Large intestine (tissue), 3 donors: ENCODE measurements at regions not wholly inside any gene's neighbourhood (a gene's known extent, or its start where the extent isn't known, plus 50 kb on each side); places are given as distances from the start of the nearest gene placed in this dataset.
"Not testable (repeated sequence)": the region's sequence is repeated elsewhere in the genome, so short reads cannot be mapped to it uniquely, and the experiment has no call there.

ENCODE experiments used
- DNase-seq, 2 donors: peaks; one replicate each; pipeline versions ENCODE4 v3.0.0 to v3.0.0-alpha.2; 2013
- H3K27ac ChIP-seq: one replicate; pipeline ENCODE4 v1.5.1; 2013; ENCODE audit warnings: low read length
- H3K27me3 ChIP-seq: 2 replicates; pipeline ENCODE4 v1.6.1; 2013; ENCODE audit warnings: low read length; ENCODE audit not compliant: control insufficient read depth, insufficient read depth
- H3K36me3 ChIP-seq: 2 replicates; pipeline ENCODE4 v1.6.1; 2013; ENCODE audit warnings: low read length; ENCODE audit not compliant: control insufficient read depth, insufficient read depth
- H3K4me1 ChIP-seq: one replicate; pipeline ENCODE4 v1.6.1; 2013; ENCODE audit warnings: low read length; ENCODE audit not compliant: control insufficient read depth, insufficient read depth
- H3K4me3 ChIP-seq: one replicate; pipeline ENCODE4 v1.5.1; 2013; ENCODE audit warnings: low read length
- H3K9me3 ChIP-seq: one replicate; pipeline ENCODE4 v1.6.1; 2013; ENCODE audit warnings: mild to moderate bottlenecking, low read depth, low read length, moderate library complexity; ENCODE audit not compliant: control insufficient read depth
- WGBS: methylation state at CpG from one replicate; pipeline ENCODE4 v1.1.5; 2013; ENCODE audit warnings: low lambda C conversion rate; ENCODE audit not compliant: insufficient coverage; 5-methylcytosine and 5-hydroxymethylcytosine counted together

- DNase-seq, result peak; percentile 19 to 37
These were observed 582.4 kb upstream of the RAB6C start for GRCh38 chr2:129396980-129397599.

GRCh38 chr2:129400826-129401225 lies 578.6 kb upstream of the RAB6C start:
- no peak overlapping the region for H3K4me3 ChIP-seq
- H3K9me3 ChIP-seq, result no peaks in the 10 kb centered on the region
- H3K36me3 ChIP-seq, result no peaks in the 10 kb centered on the region
- no peaks in the 10 kb centered on the region for H3K4me1 ChIP-seq
- DNase-seq, result peak in 1 of 2 donors; percentile 3
- H3K27me3 ChIP-seq, result no peaks in the 10 kb centered on the region
- no CpG with 5 or more reads among the region's 7 CpGs for WGBS
- no peak overlapping the region for H3K27ac ChIP-seq

More at GRCh38 chr2:129396980-129397599, 582.4 kb upstream of the RAB6C start:
- H3K36me3 ChIP-seq, result no peaks in the 10 kb centered on the region
- H3K4me3 ChIP-seq, result no peak overlapping the region
- no peaks in the 10 kb centered on the region for H3K27me3 ChIP-seq
- WGBS, result no CpG with 5 or more reads among the region's 3 CpGs
- H3K4me1 ChIP-seq, result no peaks in the 10 kb centered on the region
- H3K27ac ChIP-seq, result no peak overlapping the region
- no peaks in the 10 kb centered on the region for H3K9me3 ChIP-seq

- H3K36me3 ChIP-seq, result no peaks in the 10 kb centered on the region
- 60% methylated on average over 1 of the region's 2 CpGs for WGBS
- no peak overlapping the region for H3K4me3 ChIP-seq
- H3K27ac ChIP-seq, result no peak overlapping the region
- no peaks in the 10 kb centered on the region for H3K4me1 ChIP-seq
- H3K27me3 ChIP-seq, result no peaks in the 10 kb centered on the region
- no peak for DNase-seq
- no peaks in the 10 kb centered on the region for H3K9me3 ChIP-seq
These were observed 577.4 kb upstream of the RAB6C start for GRCh38 chr2:129402076-129402475.

- H3K4me1 ChIP-seq, result no peaks in the 10 kb centered on the region
- no peak for DNase-seq
- no peak overlapping the region for H3K4me3 ChIP-seq
- H3K36me3 ChIP-seq, result no peaks in the 10 kb centered on the region
- H3K27ac ChIP-seq, result no peak overlapping the region
- H3K9me3 ChIP-seq, result no peaks in the 10 kb centered on the region
- no CpG with 5 or more reads among the region's 2 CpGs for WGBS
- no peaks in the 10 kb centered on the region for H3K27me3 ChIP-seq
These were observed 575.3 kb upstream of the RAB6C start for GRCh38 chr2:129404000-129404685.

- WGBS, result 89% methylated on average over 1 of the region's 1 CpG
- no peak for DNase-seq
- no peaks in the 10 kb centered on the region for H3K4me1 ChIP-seq
- H3K4me3 ChIP-seq, result no peak overlapping the region
- H3K36me3 ChIP-seq, result no peaks in the 10 kb centered on the region
- H3K9me3 ChIP-seq, result no peaks in the 10 kb centered on the region
- no peak overlapping the region for H3K27ac ChIP-seq
- H3K27me3 ChIP-seq, result no peaks in the 10 kb centered on the region
These were observed 570.9 kb upstream of the RAB6C start for GRCh38 chr2:129408570-129408969.

GRCh38 chr2:129417041-129417440 lies 562.4 kb upstream of the RAB6C start:
- H3K4me3 ChIP-seq, H3K27ac ChIP-seq: not testable (repeated sequence)
- WGBS, result 97% methylated on average over 4 of the region's 24 CpGs

GRCh38 chr2:129422028-129422427 lies 557.4 kb upstream of the RAB6C start:
- H3K27ac ChIP-seq, result no peak overlapping the region
- no peaks in the 10 kb centered on the region for H3K9me3 ChIP-seq
- DNase-seq, result no peak
- no peaks in the 10 kb centered on the region for H3K4me1 ChIP-seq
- H3K4me3 ChIP-seq, result no peak overlapping the region
- WGBS, result 60% methylated on average over 1 of the region's 1 CpG
- H3K36me3 ChIP-seq, result no peaks in the 10 kb centered on the region
- H3K27me3 ChIP-seq, result no peaks in the 10 kb centered on the region

More at GRCh38 chr2:129417041-129417440, 562.4 kb upstream of the RAB6C start:
- not testable (repeated sequence) for H3K27me3 ChIP-seq, DNase-seq, H3K36me3 ChIP-seq, H3K4me1 ChIP-seq, H3K9me3 ChIP-seq

GRCh38 chr2:129428086-129428660 lies 551.3 kb upstream of the RAB6C start:
- H3K36me3 ChIP-seq, result no peaks in the 10 kb centered on the region
- DNase-seq, result no peak
- H3K9me3 ChIP-seq, result no peaks in the 10 kb centered on the region
- no peak overlapping the region for H3K27ac ChIP-seq
- WGBS, result no CpG with 5 or more reads among the region's 10 CpGs
- no peaks in the 10 kb centered on the region for H3K4me1 ChIP-seq
- H3K27me3 ChIP-seq, result no peaks in the 10 kb centered on the region
- H3K4me3 ChIP-seq, result no peak overlapping the region

- H3K4me1 ChIP-seq, result no peaks in the 10 kb centered on the region
- H3K36me3 ChIP-seq, result no peaks in the 10 kb centered on the region
- no peak overlapping the region for H3K4me3 ChIP-seq
- no peak for DNase-seq
- WGBS, result no CpG with 5 or more reads among the region's 7 CpGs
- H3K27ac ChIP-seq, result no peak overlapping the region
- H3K27me3 ChIP-seq, result no peaks in the 10 kb centered on the region
- H3K9me3 ChIP-seq, result no peaks in the 10 kb centered on the region
These were observed 548.6 kb upstream of the RAB6C start for GRCh38 chr2:129430911-129431310.

- Histone ChIP-seq H3K36me3 (no peaks in the 10 kb centered on the region), H3K4me3 (no peak overlapping the region), H3K9me3 (no peaks in the 10 kb centered on the region), H3K27me3 (no peaks in the 10 kb centered on the region), H3K4me1 (no peaks in the 10 kb centered on the region), H3K27ac (no peak overlapping the region)
- DNase-seq, result no peak
- no CpG with 5 or more reads among the region's 7 CpGs for WGBS
These were observed 547.6 kb upstream of the RAB6C start for GRCh38 chr2:129431881-129432280.
